ENCODE measurements at regions not wholly inside any gene's neighbourhood (a gene's known extent, or its start where the extent isn't known, plus 50 kb on each side); places are given as distances from the start of the nearest gene placed in this dataset.

- TF ChIP-seq GABPA (IDR thresholded peaks at IDR 0.05; ENCODE audit: low read depth), result no peak
These were observed 67.3 kb downstream of the DACT1 start (continued) for GRCh38 chr14:58705066-58705465.

GRCh38 chr14:58707949-58708348, 70.2 kb downstream of the DACT1 start:
- Histone ChIP-seq H3K36me3 (replicated peaks in 1 of 2; ENCODE audit: control insufficient read depth in 1 of 2, insufficient read depth in 2 of 2, low read length in 1 of 2) (no peaks in the 10 kb centered on the region), H3K9ac (no peak overlapping the region), H3F3A (replicated peaks; ENCODE audit: insufficient read depth) (no peaks in the 10 kb centered on the region), H3K4me1 (ENCODE audit: control insufficient read depth in 1 of 2, insufficient read depth in 2 of 2, low read depth in 1 of 2, low read length in 1 of 2) (peaks cover 0 to 24% of the 10 kb centered on the region in 2 experiments; a peak in 2 of 4 replicates), H3K4me3 (ENCODE audit: low read depth in 2 of 2, low read length in 1 of 2) (no peak overlapping the region), H3K9me2 (no peaks in the 10 kb centered on the region), H3K4me2 (no peak overlapping the region), H3K27me3 (ENCODE audit: insufficient read depth) (no peaks in the 10 kb centered on the region), H3K27ac (ENCODE audit: low read depth in 2 of 2, low read length in 1 of 2) (no peak overlapping the region), H3K9me3 (no peaks in the 10 kb centered on the region), H4K20me1 (ENCODE audit: insufficient read depth) (no peaks in the 10 kb centered on the region), H3K79me2 (ENCODE audit: insufficient read depth) (no peaks in the 10 kb centered on the region), H2AFZ (ENCODE audit: low read depth) (no peak overlapping the region)
- ChIA-PET POLR2A (no interaction called here), CTCF (interaction anchor here (1.3 to 2.4 kb wide), 2 partner anchors 9 to 66 kb away, joined by 3 to 5 read pairs; no protein-coding TSS in a partner anchor)
- TF ChIP-seq NRF1 (IDR thresholded peaks at IDR 0.05; ENCODE audit: low read depth, low read length) (no peak), EZH2phosphoT487 (IDR thresholded peaks at IDR 0.05; ENCODE audit: borderline replicate concordance, low read depth) (no peak), TAF1 (IDR thresholded peaks at IDR 0.05; ENCODE audit: borderline replicate concordance, low read depth, low read length) (no peak), USF1 (IDR thresholded peaks at IDR 0.05; ENCODE audit: borderline replicate concordance, low read depth) (no peak), NFIC (IDR thresholded peaks at IDR 0.05; ENCODE audit: borderline replicate concordance) (no peak), GATA2 (CRISPR knock-in tag; IDR thresholded peaks at IDR 0.05) (no peak), USF2 (IDR thresholded peaks at IDR 0.05; ENCODE audit: borderline replicate concordance, low read depth, low read length) (no peak), TEAD4 (IDR thresholded peaks at IDR 0.05; ENCODE audit: borderline replicate concordance, insufficient read depth) (no peak), RCOR1 (IDR thresholded peaks at IDR 0.05; ENCODE audit: low read length) (no peak), ELF1 (IDR thresholded peaks at IDR 0.05) (no peak), GABPA (IDR thresholded peaks at IDR 0.05; ENCODE audit: low read depth) (no peak), FOSL2 (IDR thresholded peaks at IDR 0.05; ENCODE audit: borderline replicate concordance, low read depth) (no peak)
- TF ChIP-seq, protein P1, sequence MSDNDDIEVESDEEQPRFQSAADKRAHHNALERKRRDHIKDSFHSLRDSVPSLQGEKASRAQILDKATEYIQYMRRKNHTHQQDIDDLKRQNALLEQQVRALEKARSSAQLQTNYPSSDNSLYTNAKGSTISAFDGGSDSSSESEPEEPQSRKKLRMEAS (IDR thresholded peaks at IDR 0.05; ENCODE audit: low read depth), result no peak
- DNase-seq, result no peak
- WGBS (ENCODE audit: low lambda C conversion rate), result 79% methylated on average over 1 of the region's 1 CpG

- H3K36me3 ChIP-seq (replicated peaks in 1 of 2; ENCODE audit: control insufficient read depth in 1 of 2, insufficient read depth in 2 of 2, low read length in 1 of 2), result no peaks in the 10 kb centered on the region
- no peaks in the 10 kb centered on the region for H3K9me3 ChIP-seq
- no peak for TF ChIP-seq YY1 (IDR thresholded peaks at IDR 0.05; ENCODE audit: low read depth)
- TF ChIP-seq MEF2A (IDR thresholded peaks at IDR 0.05; ENCODE audit: borderline replicate concordance, low read depth), result no peak
- TF ChIP-seq MXI1 (IDR thresholded peaks at IDR 0.05; ENCODE audit: low read depth, low read length), result no peak
- TF ChIP-seq RCOR1 (IDR thresholded peaks at IDR 0.05; ENCODE audit: low read length), result no peak
- TF ChIP-seq, protein P2, sequence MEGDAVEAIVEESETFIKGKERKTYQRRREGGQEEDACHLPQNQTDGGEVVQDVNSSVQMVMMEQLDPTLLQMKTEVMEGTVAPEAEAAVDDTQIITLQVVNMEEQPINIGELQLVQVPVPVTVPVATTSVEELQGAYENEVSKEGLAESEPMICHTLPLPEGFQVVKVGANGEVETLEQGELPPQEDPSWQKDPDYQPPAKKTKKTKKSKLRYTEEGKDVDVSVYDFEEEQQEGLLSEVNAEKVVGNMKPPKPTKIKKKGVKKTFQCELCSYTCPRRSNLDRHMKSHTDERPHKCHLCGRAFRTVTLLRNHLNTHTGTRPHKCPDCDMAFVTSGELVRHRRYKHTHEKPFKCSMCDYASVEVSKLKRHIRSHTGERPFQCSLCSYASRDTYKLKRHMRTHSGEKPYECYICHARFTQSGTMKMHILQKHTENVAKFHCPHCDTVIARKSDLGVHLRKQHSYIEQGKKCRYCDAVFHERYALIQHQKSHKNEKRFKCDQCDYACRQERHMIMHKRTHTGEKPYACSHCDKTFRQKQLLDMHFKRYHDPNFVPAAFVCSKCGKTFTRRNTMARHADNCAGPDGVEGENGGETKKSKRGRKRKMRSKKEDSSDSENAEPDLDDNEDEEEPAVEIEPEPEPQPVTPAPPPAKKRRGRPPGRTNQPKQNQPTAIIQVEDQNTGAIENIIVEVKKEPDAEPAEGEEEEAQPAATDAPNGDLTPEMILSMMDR (IDR thresholded peaks at IDR 0.05), result no peak
- no peak for TF ChIP-seq SMC3 (IDR thresholded peaks at IDR 0.05; ENCODE audit: low read depth, low read length)
- no peak for TF ChIP-seq FOXM1 (IDR thresholded peaks at IDR 0.05; ENCODE audit: low read depth)
- TF ChIP-seq JUND (IDR thresholded peaks at IDR 0.05), result no peak
- TF ChIP-seq, protein P1 (IDR thresholded peaks at IDR 0.05; ENCODE audit: low read depth), result no peak
- no peak for TF ChIP-seq NFIC (IDR thresholded peaks at IDR 0.05; ENCODE audit: borderline replicate concordance)
- TF ChIP-seq NRF1 (IDR thresholded peaks at IDR 0.05; ENCODE audit: low read depth, low read length), result no peak
- no peaks in the 10 kb centered on the region for H3K79me2 ChIP-seq (ENCODE audit: insufficient read depth)
- H2AFZ ChIP-seq (ENCODE audit: low read depth), result no peak overlapping the region
- no peak overlapping the region for H3K4me3 ChIP-seq (ENCODE audit: low read depth in 2 of 2, low read length in 1 of 2)
- H3K9ac ChIP-seq, result no peak overlapping the region
- H3K27me3 ChIP-seq (ENCODE audit: insufficient read depth), result no peaks in the 10 kb centered on the region
- peaks cover 0 to 16% of the 10 kb centered on the region in 2 experiments; a peak in 2 of 4 replicates for H3K4me1 ChIP-seq (ENCODE audit: control insufficient read depth in 1 of 2, insufficient read depth in 2 of 2, low read depth in 1 of 2, low read length in 1 of 2)
- H3F3A ChIP-seq (replicated peaks; ENCODE audit: insufficient read depth), result no peaks in the 10 kb centered on the region
- ChIA-PET POLR2A (no interaction called here), CTCF (interaction anchor here (1.1 to 1.5 kb wide), 2 partner anchors 31 to 50 kb away, joined by 3 read pairs; no protein-coding TSS in a partner anchor)
- 56% methylated on average over 2 of the region's 2 CpGs for WGBS (ENCODE audit: low lambda C conversion rate)
- no peak for DNase-seq
- no peaks in the 10 kb centered on the region for H3K9me2 ChIP-seq
- H3K4me2 ChIP-seq, result no peak overlapping the region
- H4K20me1 ChIP-seq (ENCODE audit: insufficient read depth), result no peaks in the 10 kb centered on the region
- no peak overlapping the region for H3K27ac ChIP-seq (ENCODE audit: low read depth in 2 of 2, low read length in 1 of 2)
These were observed 72.2 kb downstream of the DACT1 start for GRCh38 chr14:58709949-58710348.
